Non-pigmented ciliary epithelial cell (primary cell): ENCODE measurements at regions not wholly inside any gene's neighbourhood (a gene's known extent, or its start where the extent isn't known, plus 50 kb on each side); places are given as distances from the start of the nearest gene placed in this dataset.
A peak's percentile ranks its signal among the peaks of the same experiment; 100 is the strongest.

ENCODE experiments used
- DNase-seq: peaks from one replicate; pipeline ENCODE4 v3.0.0-alpha.2; 2010; ENCODE audit warnings: low read depth

DNA sequence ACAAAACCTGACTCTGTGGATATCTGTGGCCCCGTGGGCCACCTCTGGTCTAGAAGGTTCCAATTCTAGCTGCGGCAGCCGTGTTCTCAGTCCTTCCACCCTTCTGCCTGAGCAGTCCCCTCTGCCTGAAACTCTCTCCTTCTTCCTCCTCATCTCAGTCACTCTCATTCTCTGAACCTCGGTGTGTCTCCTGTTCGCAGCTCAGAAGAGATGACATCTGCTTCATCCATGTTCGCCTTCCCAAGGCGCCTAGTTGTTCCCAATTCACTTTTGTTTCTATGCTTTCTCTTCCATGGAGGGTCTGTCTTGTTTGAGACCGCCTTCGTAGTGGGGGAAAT lies 95.5 kb downstream of the CEBPB start:
- no peak for DNase-seq

DNA sequence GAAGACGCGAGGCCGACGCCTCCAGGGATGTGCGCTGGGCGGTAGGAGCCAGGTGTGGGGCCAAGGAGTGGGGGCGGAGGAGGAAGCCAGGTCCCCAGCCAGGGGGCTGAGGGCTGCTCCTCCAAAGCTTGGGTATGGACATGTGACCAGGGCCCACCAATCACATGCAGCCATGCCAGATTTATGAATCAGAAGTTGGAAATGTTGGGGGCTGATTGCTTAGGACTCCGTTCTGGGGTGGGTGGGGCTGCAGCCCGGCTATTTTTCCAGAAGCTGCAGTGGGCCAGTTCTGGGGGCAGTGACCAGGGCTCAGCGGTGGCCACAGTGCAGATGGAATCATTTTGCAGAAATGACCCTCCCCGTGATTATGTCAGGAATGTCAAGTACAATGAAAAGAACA lies 96.0 kb downstream of the CEBPB start:
- peak; percentile 66 for DNase-seq

GRCh38 chr20:50287512-50287911 lies 96.9 kb downstream of the CEBPB start:
- no peak for DNase-seq

DNA sequence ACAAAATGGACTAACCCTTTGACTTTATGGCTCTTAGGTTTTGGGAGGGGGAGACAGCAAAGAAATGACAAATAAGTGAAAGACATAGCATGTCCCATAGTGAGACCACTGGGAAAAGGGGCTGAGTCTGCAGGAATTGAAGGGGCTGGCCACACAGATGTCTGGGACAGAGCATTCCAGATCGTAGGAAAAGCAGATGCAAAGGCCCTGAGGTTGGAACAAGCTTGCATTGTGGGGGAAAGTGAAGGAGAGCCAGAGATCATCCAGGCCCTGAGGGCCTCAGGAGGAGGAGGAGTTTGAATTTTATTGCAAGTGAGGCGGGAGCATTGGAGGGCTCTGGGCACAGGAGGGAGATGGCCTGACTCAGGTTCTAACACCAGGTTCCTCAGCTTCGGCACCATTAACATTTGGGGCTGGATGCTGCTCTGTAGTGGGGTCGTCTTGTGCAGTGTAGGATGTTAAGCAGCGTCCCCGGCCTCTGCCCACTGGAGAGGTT lies 97.5 kb downstream of the CEBPB start:
- no peak for DNase-seq

DNA sequence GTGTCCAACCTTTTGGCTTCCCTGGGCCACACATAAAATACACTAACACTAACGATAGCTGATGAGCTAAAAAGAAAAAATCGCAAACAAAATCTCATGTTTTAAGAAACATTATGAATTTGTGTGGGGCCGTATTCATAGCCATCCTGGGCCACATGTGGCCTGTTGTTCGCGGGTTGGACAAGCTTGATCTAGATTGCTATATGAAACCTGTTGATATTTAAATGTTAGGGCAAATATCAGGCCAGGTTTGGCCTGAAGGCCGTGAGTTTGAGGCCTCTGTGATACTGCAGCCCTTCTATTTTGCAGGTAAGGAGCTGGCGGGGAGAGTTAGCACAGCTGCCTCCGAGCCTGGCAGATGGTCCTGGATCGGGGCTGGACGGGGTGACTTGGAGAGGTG lies 99.0 kb downstream of the CEBPB start:
- DNase-seq = no peak

GRCh38 chr20:50290112-50290511 lies 99.5 kb downstream of the CEBPB start:
- DNase-seq = no peak

GRCh38 chr20:50290808-50291207 lies 100.2 kb downstream of the CEBPB start:
- no peak for DNase-seq

- DNase-seq = no peak
These were observed 100.8 kb downstream of the CEBPB start for GRCh38 chr20:50291254-50292078.

GRCh38 chr20:50292079-50292590 lies 101.5 kb downstream of the CEBPB start:
- no peak for DNase-seq

- DNase-seq = peak; percentile 63
These were observed 102.1 kb downstream of the CEBPB start for GRCh38 chr20:50292591-50293283.

DNA sequence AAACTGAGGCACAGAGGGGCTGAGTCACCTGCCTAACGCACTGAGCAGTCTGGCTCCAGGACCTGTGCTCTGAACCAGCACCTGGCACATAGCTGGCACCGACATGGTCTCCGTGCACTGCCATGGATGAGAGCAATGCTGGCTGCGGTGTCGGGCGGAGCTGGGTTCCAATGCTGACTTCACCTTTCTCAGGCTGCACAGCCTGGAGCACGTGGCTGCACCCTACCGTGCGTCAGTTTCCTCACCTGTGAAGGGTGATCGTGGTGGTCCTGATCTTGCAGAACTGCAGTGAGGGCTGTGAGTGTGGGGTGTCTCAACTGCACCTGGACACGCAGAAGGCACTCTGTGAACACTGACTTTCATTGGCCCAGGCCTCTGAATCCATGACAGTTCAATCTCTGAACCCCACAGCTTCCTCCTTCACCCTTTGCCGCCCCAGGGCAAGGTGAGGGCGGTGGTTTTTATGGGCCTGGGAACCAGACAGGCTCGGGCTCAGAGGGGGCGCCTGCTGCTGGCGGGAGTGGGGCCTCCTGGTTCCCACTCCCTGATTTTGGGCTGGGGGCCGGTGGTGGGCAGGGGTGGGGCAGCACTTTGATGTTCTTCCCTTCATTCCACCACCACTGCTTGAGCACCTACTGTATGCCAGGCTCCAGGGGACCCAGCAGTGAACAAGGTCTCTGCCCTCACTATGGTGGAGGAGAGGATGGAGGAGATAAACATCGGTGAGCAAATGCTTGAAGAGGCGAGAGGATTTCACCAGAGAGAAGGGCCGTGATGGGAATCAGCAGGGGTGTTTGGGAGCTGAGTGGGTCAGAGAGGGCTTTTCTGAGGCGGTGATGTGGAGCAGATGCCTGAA lies 102.9 kb downstream of the CEBPB start:
- DNase-seq = no peak

DNA sequence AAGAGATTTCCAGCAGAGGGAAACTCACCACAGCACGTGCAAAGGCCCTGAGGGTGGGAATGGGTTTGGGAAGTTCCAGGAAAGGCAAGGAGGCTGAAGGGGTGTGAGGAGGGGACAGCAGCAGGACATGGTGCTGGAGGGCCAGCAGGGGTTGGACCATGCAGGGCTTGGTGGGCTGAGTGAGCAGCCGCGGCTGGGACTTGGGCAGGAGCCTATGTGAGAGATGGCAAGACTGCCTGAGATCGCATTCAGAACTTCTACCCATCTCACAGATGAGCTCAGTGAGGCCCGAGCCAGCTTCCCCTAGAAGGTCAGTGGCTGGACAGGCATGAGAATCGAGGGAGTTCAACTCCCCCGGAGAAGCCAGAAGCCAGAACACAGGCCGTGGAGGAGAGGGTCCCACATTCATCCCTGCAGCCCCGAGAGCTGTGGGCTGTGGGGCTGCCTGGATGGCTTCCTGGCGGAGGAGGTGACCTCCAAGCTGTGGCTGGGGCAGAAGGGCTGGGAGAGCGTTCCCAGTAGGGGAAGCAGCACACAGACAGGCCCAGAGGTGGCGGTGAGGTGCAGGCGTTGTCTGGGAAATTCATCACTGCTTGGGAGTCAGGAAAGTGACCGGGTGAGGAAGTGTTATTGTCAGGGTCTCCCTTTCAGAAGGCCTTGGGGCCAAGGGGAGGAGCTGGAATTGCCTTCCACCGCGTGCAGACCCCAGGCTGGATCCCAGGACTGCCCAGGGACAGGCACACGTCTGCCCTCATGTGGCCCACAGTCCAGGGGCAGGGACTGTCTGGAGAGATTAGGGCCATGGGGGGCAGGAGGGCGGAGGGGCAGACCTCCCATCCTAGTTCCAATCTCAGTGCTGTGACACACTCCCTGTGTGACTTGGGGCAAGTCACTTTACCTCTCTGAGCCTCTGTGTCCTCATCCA lies 103.8 kb downstream of the CEBPB start:
- no peak for DNase-seq

GRCh38 chr20:50295345-50295744 lies 104.7 kb downstream of the CEBPB start:
- no peak for DNase-seq

- no peak for DNase-seq
These were observed 105.3 kb downstream of the CEBPB start for GRCh38 chr20:50295762-50296449.

- DNase-seq = no peak
These were observed 106.1 kb downstream of the CEBPB start for GRCh38 chr20:50296450-50297375.

- no peak for DNase-seq
These were observed 107.1 kb downstream of the CEBPB start for GRCh38 chr20:50297498-50298376.

- DNase-seq = no peak
These were observed 108.1 kb downstream of the CEBPB start for GRCh38 chr20:50298554-50299324.

- DNase-seq = no peak
These were observed 108.6 kb downstream of the CEBPB start for GRCh38 chr20:50299325-50299629.
